ENCODE measurements at regions not wholly inside any gene's neighbourhood (a gene's known extent, or its start where the extent isn't known, plus 50 kb on each side); places are given as distances from the start of the nearest gene placed in this dataset.

GRCh38 chr3:87996882-87997281 is 61.9 kb downstream of the CGGBP1 start:
- Histone ChIP-seq H4K91ac (ENCODE audit: insufficient read depth, low read depth, low read length) (no peak overlapping the region), H3K9ac (ENCODE audit: low read depth, low read length) (no peak overlapping the region), H3K23ac (ENCODE audit: low read depth, low read length) (no peak overlapping the region), H2BK5ac (ENCODE audit: low read depth, low read length, poor library complexity, severe bottlenecking) (no peak overlapping the region), H2AK9ac (replicated peaks; ENCODE audit: low read depth, low read length, poor library complexity) (no peak overlapping the region), H3K4me1 (ENCODE audit: control insufficient read depth, insufficient read depth, low read length) (no peaks in the 10 kb centered on the region), H4K8ac (ENCODE audit: low read depth in 2 of 2, low read length in 2 of 2) (no peak overlapping the region), H2BK15ac (ENCODE audit: low read depth, low read length) (no peak overlapping the region), H3K27me3 (ENCODE audit: control insufficient read depth, insufficient read depth, low read length) (peaks cover 5% of the 10 kb centered on the region), H3K18ac (ENCODE audit: low read depth, low read length) (no peak overlapping the region), H3K36me3 (ENCODE audit: control insufficient read depth, insufficient read depth, low read length) (no peaks in the 10 kb centered on the region), H3K14ac (replicated peaks; ENCODE audit: low read depth, low read length) (no peak overlapping the region), H3K4me3 (ENCODE audit: insufficient read depth, low read depth, low read length) (no peak overlapping the region), H3K27ac (ENCODE audit: insufficient read depth, low read length) (no peak overlapping the region), H4K20me1 (ENCODE audit: insufficient read depth, low read length) (no peaks in the 10 kb centered on the region), H3K4me2 (ENCODE audit: low read depth, low read length) (no peak overlapping the region), H3K79me1 (ENCODE audit: low read depth in 1 of 2, low read length in 2 of 2) (no peaks in the 10 kb centered on the region), H4K5ac (ENCODE audit: low read depth, low read length) (no peak overlapping the region), H3K9me3 (ENCODE audit: control insufficient read depth, insufficient read depth, low read length) (no peaks in the 10 kb centered on the region), H3K4ac (ENCODE audit: low read depth, low read length) (no peak overlapping the region), H3K56ac (ENCODE audit: extremely low read depth, insufficient read depth, low read length) (no peak overlapping the region), H2AK5ac (ENCODE audit: low read depth, low read length) (no peak overlapping the region), H2BK120ac (ENCODE audit: low read depth, low read length) (no peak overlapping the region), H2AFZ (replicated peaks; ENCODE audit: low read length, poor library complexity) (no peak overlapping the region), H3K9me1 (ENCODE audit: insufficient read depth, low read length) (no peaks in the 10 kb centered on the region), H2BK20ac (ENCODE audit: low read depth, low read length) (no peak overlapping the region)
- ATAC-seq (ENCODE audit: low read depth) = no peak
- BruUV-seq (replicated peaks) = no TSS peak
- no CpG with 5 or more reads among the region's 2 CpGs for WGBS, 2 experiments (ENCODE audit: extremely low coverage in 2 of 2, insufficient read length in 1 of 2)
- ChIA-PET POLR2A (ENCODE audit: unreplicated experiment) (no interaction called here), CTCF (no interaction called here)
- intact Hi-C loops (cut with micrococcal nuclease) (loop anchor here (10.0 kb wide), 1 partner anchor 502 kb away; no protein-coding TSS in a partner anchor), in situ Hi-C loops (cut with MboI; ENCODE audit: low sequenced_read_pairs) (no loop called here), dilution Hi-C loops (cut with HindIII; ENCODE audit: low sequenced_read_pairs, unreplicated experiment) (no loop called here)
- DNase-seq = no peak
- TF ChIP-seq BHLHE40 (IDR thresholded peaks at IDR 0.05; ENCODE audit: low read depth, low read length) (no peak), FOS (IDR thresholded peaks at IDR 0.05; ENCODE audit: low read depth, low read length) (no peak), MAFK (IDR thresholded peaks at IDR 0.05; ENCODE audit: low read depth, low read length) (no peak), CHD1 (IDR thresholded peaks at IDR 0.05; ENCODE audit: low read depth, low read length) (no peak), RCOR1 (IDR thresholded peaks at IDR 0.05; ENCODE audit: insufficient replicate concordance, low read length) (no peak), POLR2A (IDR thresholded peaks at IDR 0.05; ENCODE audit: low read depth, low read length) (no peak), MXI1 (IDR thresholded peaks at IDR 0.05; ENCODE audit: borderline replicate concordance, low read depth, low read length) (no peak)
- TF ChIP-seq, protein P1, sequence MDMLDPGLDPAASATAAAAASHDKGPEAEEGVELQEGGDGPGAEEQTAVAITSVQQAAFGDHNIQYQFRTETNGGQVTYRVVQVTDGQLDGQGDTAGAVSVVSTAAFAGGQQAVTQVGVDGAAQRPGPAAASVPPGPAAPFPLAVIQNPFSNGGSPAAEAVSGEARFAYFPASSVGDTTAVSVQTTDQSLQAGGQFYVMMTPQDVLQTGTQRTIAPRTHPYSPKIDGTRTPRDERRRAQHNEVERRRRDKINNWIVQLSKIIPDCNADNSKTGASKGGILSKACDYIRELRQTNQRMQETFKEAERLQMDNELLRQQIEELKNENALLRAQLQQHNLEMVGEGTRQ (IDR thresholded peaks at IDR 0.05; ENCODE audit: low read depth, low read length) = no peak

Data from IMR-90 (cell line).